HG02798 (cell line): ENCODE measurements at regions not wholly inside any gene's neighbourhood (a gene's known extent, or its start where the extent isn't known, plus 50 kb on each side); places are given as distances from the start of the nearest gene placed in this dataset.

Experiments
- ATAC-seq: cut with Tn5 transposase; IDR thresholded peaks from one replicate; pipeline ENCODE4 v1.9.1; 2021; ENCODE audit warnings: mild to moderate bottlenecking; ENCODE audit not compliant: unreplicated experiment, poor library complexity

- ATAC-seq: no peak
Observed at GRCh38 chr5:168227001-168227400, 64.4 kb upstream of the WWC1 start.

GRCh38 chr5:168227973-168228615, 63.4 kb upstream of the WWC1 start:
- ATAC-seq: peak; percentile 99

GRCh38 chr5:168228668-168229067, 62.8 kb upstream of the WWC1 start:
- no peak for ATAC-seq

- ATAC-seq: no peak
Observed at GRCh38 chr5:168234133-168234532, 57.3 kb upstream of the WWC1 start.

GRCh38 chr5:168238463-168238862, 53.0 kb upstream of the WWC1 start:
- ATAC-seq: no peak

GRCh38 chr5:168239325-168239724, 52.1 kb upstream of the WWC1 start:
- ATAC-seq: no peak
